GM21367 (cell line): ENCODE measurements at regions not wholly inside any gene's neighbourhood (a gene's known extent, or its start where the extent isn't known, plus 50 kb on each side); places are given as distances from the start of the nearest gene placed in this dataset.

Experiments
- ATAC-seq: cut with Tn5 transposase; IDR thresholded peaks from one replicate; pipeline ENCODE4 v1.9.1; 2021; ENCODE audit not compliant: unreplicated experiment

DNA sequence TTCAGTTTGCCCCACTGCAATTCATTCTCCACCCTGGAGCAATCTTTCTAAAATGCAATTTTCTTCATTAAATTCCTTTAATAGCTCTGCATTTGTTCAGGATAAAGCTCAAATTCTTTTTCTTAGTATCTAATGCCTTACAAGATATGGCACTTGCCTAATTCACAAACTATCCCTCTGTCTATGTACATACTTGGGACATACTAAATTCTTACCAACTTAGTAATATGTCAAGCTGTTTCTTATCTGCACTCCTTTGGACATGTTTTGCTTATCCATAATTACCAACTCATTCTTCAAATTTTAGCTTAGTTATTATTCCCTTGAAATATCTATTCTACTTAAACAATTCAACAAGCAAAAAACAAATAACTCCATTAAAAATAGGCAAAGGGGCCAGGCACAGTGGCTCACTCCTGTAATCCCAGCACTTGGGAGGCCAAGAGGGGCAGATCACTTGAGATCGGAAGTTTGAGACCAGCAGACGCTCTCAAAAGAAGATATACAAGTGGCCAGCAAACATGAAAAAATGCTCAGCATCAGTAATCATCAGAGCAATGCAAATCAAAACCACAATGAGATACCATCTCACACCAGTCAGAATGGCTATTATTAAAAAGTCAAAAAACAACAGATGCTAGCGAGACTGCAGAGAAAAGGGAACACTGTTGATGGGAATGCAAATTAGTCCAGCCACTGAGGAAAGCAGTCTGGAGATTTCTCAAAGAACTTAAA is 96.9 kb downstream of the FAM76B start:
- no peak for ATAC-seq

DNA sequence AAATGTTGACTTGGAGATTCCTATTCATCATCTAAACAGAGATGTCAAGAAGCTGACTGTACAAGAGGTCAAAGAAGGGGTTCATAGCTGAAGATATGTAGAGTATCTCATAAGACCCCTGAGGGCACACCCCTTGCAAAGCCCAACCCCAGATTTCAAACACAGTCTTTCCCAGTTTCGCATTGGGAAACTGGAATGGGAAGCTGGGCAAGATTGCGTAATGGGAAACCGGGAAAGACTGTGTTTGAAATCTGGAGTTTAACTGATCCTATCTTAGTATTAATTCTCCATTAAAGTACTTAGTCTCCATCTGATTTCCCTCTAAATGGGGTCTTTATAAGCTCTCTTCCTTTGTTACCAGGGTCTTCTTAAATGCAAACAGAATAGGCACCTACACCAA is 99.5 kb downstream of the FAM76B start:
- ATAC-seq: no peak

DNA sequence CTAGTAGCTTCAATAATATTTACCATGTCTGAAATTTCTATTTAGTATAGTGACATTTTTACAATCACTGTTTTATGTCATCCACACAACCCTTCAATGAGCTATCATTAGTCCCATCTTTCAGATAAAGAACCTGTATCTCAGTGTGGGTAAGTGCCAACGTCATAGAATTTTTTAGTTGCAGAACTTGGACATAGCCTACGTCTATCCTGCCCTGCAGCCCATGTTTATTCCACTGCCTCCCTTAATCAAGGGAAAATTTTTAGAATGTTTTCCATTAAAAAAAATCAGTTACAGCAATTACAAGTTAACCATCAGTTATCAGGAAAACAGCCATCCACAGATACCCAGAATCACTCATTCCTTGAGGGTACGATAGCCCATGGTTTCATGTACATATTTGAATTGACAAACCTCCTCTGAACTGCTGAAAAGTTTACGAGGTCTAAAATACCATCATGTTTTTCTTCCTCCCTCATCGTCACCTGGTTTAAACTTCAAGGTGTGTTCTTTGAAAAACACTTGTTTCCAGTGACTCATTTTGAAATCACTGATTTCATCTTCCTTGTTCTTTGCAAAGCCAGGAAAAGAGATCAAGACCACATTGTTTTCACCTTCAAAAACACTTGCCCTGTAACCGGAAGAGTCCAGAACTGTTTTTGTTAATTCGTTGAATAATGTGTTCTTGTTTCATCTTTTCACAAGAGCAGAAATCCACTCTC is 100.9 kb downstream of the FAM76B start:
- ATAC-seq: no peak

DNA sequence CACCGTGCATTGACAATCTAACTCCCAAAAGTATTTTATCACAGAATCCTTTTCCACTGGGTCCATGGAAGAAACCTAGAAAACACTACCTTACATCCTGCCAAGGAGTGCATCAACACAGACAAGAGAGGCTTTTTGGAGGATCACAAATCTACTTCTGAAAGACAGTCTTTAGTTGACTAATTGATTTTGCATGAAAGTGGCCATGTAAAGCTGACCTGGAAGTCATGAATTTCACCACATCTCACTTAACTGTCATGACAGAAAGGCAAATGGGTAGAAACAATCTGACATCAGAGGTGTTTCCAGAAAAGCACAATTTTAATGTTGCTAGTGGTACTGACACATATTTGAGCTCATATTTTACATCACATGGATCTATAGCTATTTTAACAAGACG is 101.6 kb downstream of the FAM76B start:
- no peak for ATAC-seq

DNA sequence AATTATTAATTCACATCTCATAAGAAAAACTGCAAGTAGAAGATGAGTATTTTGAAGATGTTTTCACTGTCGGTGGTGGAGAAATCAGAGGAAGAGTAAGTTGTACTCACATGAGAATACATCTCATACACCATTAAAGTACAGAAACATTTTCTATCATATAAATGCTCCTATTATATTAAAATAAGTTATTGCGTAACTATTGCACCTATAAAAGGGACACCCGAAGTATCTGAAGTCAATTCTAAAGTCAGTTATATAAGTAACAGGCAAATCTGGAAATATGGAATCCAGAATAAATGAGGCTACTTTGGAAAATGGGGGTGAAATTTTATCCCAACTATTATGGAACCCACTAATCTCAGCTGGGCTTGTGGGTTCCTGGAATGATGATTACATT is 103.3 kb downstream of the FAM76B start:
- no peak for ATAC-seq

DNA sequence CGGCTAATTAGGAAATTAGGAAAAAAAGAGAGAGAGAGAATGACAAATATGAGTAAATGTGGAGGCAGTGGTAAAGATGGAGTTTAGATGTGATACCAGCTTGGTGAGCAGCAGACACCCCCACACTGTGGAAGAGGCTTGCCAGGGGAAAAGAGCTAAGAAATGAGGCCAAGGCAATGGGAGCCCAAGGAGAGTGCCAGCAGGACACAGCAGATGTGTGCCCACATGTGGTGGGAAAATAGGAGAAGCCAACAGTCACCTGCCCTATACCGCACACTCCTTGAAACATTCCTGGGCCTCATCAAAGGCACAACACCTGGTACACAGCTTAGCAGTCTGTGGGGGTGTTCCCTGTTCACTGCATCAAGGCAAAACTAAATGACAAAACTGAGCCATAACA is 104.9 kb downstream of the FAM76B start:
- ATAC-seq: no peak

DNA sequence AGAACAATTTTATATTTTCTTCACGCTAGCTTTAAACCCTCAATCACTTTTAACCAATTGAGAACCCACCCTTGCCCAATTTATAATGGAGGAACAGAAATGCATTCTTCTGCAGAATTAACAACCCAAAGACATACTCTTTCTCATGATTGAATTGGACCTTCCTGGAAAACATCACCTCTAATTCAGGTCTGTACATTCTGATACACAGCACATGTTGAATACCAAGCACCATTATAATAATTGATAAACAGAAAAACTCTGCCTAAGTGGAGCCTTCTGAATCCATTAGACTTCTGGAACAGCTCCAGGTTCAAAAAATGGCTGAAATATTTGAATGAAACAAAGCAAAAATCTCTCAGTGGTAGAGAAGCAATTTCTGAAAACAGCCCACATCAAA is 105.4 kb downstream of the FAM76B start:
- no peak for ATAC-seq

DNA sequence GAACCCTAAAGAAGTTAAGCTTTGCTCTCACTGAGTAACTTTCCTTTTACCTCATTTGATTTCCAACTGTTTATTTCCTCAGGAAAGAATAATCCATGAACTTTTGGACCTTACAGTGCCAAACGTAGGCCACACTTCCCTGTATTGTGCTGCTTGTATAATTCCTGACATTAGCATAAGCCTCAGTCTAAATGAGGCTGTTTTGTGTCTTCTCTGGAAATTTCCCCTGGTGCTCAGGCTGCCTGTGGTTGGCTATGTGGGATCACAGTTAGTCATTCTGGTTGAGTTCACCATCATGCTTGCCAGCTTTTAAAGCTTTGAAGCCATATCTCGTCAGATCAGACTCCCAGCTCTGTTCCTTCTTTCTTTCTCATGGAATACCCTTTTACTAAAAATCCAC is 107.0 kb downstream of the FAM76B start:
- ATAC-seq: no peak

DNA sequence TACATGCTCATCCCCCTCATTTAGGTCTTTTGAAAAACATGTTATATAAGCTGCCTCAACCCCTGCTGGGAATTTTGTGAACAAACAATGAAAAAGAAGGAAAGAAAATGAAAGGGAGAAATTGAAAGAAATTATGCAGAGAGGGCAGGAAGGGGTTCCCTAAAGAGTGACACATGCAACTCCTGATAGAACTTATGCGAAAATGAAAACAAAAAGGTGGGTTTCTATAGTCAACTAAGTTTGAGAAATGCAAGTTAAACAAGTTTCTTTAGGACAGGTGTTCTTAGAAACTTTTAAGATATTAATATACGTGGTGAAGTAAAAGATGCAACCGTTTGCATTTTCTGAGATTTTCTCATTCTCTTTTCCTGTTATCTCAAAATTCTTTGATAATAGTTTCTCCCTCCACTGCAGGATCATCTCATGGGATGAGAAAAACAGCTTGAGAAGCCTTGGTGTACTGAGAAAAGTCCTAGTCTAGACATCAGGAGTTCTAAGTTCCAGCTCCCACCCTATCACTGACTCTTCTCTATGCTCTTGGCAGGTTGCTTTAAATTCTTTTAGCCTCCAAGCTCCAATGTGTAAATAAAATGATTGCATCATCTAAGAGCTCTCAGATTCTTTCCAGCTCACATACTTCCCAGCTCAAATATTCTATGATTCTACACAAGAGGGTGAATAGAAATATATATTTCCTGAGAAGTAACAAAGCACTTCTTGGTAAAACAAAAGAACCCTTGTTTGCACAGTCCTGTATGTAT is 109.2 kb downstream of the FAM76B start:
- peak; percentile 84 for ATAC-seq

DNA sequence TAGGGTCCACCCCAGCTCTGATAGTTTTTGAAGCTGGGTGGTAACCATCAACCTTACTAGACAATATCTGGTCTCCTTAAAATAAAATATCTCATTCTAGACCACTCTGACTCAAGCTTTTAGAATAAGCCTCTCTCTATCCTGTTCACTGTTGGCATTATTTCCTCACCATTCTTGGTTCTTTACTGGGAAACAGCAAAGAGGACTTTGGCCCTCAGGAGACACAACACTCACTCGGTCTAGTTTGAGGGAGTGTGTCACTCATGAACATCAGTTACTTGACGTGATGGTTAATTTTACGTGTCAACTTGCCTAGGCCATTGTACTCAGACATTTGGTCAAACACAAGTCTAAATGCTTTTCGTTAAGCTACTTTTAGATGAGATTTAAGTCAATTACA is 110.6 kb downstream of the FAM76B start:
- ATAC-seq: no peak

DNA sequence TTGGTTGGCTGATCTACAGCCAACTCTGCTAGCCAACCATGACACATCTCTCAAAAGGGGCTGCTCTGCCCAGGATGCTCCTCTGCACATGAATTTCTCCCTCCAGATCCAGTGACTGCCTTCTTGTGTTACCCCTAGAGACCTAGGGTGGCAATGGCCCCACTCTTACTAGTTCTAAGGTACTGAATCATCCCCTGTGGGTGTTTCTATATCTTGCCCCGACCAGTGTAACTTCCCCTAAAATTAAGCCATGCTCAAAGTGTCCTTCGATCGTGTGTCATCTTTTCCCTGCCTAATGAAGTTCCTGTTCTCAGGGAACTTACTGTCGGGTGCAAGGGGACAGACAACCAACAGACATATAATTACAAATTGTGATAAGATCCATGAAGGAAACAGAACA is 113.3 kb downstream of the FAM76B start:
- no peak for ATAC-seq

DNA sequence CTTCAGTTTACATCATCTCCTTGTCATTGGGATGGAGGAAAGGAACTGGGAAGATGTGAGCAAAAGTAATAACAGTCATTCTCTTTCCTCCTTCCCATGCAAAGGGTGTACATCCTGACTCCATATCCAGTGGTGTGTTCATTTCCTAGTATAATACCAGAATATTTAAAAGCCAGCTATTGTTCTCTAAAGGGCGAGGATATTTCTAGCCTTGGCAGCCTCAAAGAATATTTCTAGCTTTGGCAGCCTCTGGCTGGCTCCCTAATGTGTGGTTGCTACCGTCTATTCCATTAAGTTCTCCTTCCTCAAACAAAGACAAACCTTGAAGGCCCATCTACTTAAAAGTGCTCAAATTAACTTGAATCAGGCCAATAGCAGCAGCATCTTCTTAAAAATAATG is 114.0 kb downstream of the FAM76B start:
- ATAC-seq: no peak

DNA sequence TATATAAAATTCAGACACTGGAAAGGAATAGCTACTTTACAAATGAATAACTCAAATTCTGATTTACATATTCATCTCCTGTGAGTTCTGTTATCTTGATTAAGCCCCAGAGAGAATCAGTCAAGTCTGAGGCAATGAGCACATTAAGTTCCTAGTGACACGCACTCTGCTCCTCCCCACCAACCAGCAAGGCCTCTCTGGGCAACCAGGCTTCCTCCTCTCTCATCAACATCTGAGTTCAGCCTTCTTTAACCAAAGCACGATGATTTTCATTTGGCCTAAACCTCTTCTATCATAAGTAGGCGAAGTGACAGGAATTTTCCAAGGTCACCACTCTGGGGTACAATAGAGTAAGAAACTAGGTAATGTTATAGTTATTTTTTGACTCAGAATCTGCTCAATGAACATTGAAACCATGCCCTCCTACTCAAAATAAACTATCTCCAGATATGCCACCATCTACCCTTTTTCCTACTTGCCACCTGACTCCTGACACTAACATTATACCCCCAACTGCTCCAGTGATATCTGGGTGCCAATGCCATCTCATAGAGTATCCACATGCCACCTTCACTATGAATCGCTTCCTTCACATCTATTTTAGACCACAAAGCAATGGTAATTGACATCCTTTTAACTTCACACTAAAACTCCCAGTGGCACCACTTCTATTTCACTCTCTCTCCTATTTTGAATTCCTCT is 114.8 kb downstream of the FAM76B start:
- ATAC-seq: no peak

DNA sequence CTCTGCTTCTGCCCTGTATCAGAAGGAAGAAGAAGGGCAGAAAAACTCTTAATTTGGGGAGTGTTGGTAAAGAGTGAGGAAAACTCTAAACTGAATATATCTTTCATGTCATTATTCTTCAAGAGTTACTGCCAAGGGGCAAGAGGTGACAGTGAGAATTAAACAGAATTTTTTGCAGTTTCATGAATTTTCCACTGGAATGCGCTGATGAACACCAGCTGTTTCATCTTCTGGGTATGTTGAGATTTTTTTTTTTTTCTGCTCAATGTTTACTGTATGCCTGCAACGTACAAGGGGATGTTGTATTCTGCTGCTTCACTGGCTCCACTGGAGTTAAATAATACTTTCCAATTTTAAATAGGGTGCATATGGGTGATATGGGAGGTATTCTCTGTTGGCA is 117.8 kb downstream of the FAM76B start:
- no peak for ATAC-seq

DNA sequence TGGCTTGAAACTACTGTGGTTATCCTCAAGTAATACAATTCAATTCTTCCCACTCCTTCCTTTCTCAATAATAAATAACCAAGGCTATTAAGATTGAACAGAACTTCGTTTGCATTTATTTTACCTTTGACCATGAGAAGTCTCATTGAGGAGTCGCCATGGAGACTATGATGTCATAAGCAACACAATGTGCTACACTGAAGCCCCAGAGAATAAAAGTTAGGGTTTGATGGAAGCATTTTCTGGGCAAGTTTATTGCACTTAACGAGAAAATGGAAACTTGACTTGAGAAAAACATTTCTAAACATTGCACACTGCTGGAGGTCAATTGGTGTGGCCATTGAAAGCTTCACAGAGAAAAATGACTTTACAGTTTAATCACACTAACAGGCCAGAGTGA is 121.5 kb downstream of the FAM76B start:
- ATAC-seq: no peak

DNA sequence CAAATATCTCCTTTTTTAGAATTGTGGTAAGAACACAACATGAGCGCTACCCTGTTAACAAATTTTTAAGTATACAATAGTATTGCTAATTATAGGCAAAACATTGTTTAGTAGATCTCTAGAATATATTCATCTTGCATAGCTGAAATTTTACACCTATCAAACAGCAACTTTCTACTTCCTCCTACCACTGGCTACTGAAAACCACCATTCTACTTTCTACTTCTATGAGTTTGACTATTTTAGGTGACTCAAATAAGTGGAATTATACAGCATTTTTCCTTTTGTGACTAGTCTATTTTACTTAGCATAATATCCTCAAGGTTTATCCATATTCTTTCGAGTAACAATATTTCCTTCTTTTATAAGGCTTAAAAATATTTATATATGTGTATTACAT is 128.4 kb downstream of the FAM76B start:
- peak; percentile 62 for ATAC-seq

DNA sequence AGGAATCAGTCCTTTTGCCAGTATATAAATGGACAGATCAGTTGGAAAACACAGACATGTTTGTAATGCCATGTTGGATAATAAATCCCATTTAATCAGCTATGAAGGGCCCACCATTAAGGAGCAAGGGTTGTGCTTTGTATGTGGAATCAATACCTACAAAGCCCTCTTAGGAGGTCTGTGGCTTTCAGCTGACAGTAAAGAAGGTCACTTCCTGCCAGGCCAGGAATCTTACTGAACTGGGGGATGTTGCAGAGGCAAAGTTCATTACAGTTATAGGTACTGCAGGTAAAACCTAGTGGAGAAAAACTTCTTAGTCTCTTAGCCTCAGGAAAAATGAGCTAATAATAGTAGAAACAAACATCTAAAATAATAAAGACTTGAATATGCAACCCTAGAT is 129.5 kb downstream of the FAM76B start:
- no peak for ATAC-seq

DNA sequence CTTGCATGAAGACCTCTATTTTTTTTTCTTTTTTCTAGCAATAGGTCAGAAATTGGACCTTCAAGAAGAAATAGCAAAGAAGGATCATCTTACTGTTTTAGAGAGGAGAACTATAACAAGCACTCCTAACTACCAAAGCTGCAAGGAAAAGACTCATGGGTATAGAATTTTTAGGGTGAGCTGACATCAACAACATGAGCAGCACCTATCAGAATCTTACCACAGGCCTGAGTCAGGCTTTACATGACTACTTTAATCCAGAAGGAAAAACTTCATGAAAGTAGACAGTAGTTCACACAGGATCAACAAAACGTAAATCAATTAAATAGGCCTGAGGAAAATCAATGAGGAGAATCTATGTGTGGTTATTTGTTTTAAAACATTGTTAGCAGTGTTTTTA is 130.5 kb downstream of the FAM76B start:
- no peak for ATAC-seq

DNA sequence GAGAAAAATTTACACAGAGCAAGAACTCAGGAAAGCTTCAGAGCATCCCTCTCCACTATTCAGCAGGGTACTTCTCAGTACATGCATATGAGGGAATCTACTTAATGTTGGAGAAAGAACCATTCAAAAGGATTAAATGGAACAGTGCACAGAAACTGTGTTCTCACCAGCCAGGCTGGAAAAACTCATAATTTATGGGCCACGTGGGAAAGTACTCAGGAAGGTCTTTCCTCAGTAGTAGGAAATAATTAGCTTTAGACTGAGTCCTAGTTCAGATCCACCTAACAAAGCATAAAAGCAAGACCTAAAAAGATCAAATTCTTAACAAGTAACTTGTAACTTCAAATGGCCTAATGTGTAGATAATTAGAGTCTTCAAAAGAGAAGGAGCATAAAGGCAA is 134.0 kb downstream of the FAM76B start:
- ATAC-seq: no peak

DNA sequence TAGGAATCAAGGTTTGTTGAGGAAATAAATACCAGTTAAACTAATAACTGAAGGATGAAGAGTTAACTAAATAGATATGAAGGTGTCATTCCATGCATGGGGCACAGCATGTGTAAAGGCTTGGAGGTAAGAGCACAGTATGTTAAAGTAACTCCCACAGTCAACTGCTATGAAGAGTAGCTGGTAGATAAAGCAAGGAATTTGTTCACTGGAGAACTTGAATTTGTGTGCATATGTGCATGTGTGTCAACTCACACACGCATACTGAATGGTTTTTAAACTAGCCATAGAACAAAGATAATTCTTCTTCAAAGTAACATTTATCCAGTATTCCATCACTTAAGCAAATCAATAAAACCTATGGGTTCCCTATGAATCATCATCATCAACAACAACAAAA is 135.9 kb downstream of the FAM76B start:
- no peak for ATAC-seq

DNA sequence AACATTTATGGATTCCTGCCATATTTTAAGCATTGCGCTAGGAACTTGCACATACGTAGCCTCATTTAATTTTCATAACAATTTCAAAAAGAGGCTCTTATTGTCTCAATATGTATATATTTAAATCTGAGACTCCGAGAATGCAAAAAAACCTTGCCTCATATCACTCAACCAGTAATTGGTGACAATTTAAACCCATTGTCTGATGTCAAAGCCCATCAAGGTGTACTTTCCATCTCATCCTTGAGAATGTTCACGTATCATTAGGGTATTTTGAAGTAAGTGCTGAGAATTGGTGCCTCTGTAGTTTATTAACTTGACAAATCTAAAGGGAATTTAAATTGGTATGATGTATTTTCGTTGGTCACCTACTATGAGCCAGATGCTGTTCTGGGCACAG is 136.5 kb downstream of the FAM76B start:
- ATAC-seq: no peak
